Epidermal melanocyte (primary cell): ENCODE measurements at regions not wholly inside any gene's neighbourhood (a gene's known extent, or its start where the extent isn't known, plus 50 kb on each side); places are given as distances from the start of the nearest gene placed in this dataset.

Experiments used
- DNase-seq: peaks from one replicate; pipeline ENCODE4 v3.0.0; 2011; ENCODE audit warnings: low spot score; ENCODE audit not compliant: insufficient read length

- no peak for DNase-seq
These were observed 774.0 kb downstream of the VRK1 start for GRCh38 chr14:97571201-97571600.

- no peak for DNase-seq
These were observed 774.8 kb downstream of the VRK1 start for GRCh38 chr14:97571866-97572555.

- no peak for DNase-seq
These were observed 775.6 kb downstream of the VRK1 start for GRCh38 chr14:97572583-97573458.

- no peak for DNase-seq
These were observed 778.5 kb downstream of the VRK1 start for GRCh38 chr14:97575677-97576076.

- DNase-seq = no peak
These were observed 781.9 kb downstream of the VRK1 start for GRCh38 chr14:97578982-97579548.

GRCh38 chr14:97581016-97581415, 783.8 kb downstream of the VRK1 start:
- no peak for DNase-seq

- no peak for DNase-seq
These were observed 784.8 kb downstream of the VRK1 start for GRCh38 chr14:97582022-97582421.

- no peak for DNase-seq
These were observed 787.3 kb downstream of the VRK1 start for GRCh38 chr14:97584528-97584927.

GRCh38 chr14:97592341-97592980, 795.3 kb downstream of the VRK1 start:
- no peak for DNase-seq

GRCh38 chr14:97594306-97594705, 797.1 kb downstream of the VRK1 start:
- no peak for DNase-seq

- DNase-seq = no peak
These were observed 805.4 kb downstream of the VRK1 start for GRCh38 chr14:97602438-97603117.

GRCh38 chr14:97603201-97603600, 806.0 kb downstream of the VRK1 start:
- no peak for DNase-seq

- no peak for DNase-seq
These were observed 807.5 kb downstream of the VRK1 start for GRCh38 chr14:97604731-97605130.

- DNase-seq = no peak
These were observed 821.2 kb downstream of the VRK1 start for GRCh38 chr14:97618401-97618800.

- no peak for DNase-seq
These were observed 821.9 kb downstream of the VRK1 start for GRCh38 chr14:97618917-97619690.

- DNase-seq = no peak
These were observed 822.9 kb downstream of the VRK1 start for GRCh38 chr14:97620066-97620465.

- no peak for DNase-seq
These were observed 827.8 kb downstream of the VRK1 start for GRCh38 chr14:97624985-97625384.

GRCh38 chr14:97625477-97625876, 828.3 kb downstream of the VRK1 start:
- DNase-seq = no peak

- no peak for DNase-seq
These were observed 828.9 kb downstream of the VRK1 start for GRCh38 chr14:97626088-97626487.

- no peak for DNase-seq
These were observed 833.1 kb downstream of the VRK1 start for GRCh38 chr14:97630249-97630648.
